Sigmoid colon (tissue), 6 donors: ENCODE measurements at regions not wholly inside any gene's neighbourhood (a gene's known extent, or its start where the extent isn't known, plus 50 kb on each side); places are given as distances from the start of the nearest gene placed in this dataset.

Source experiments
- DNase-seq: peaks from one replicate; pipeline ENCODE4 v3.0.0-alpha.2; 2019
- H3K27ac ChIP-seq, 4 donors: fragments of 200-600 bp; sonication (generic); one replicate each; pipeline ENCODE4 v1.5.1; 2016 to 2019; ENCODE audit warnings: mild to moderate bottlenecking in 1 of 4
- H3K27me3 ChIP-seq, 3 donors: fragments of 200-600 bp; sonication (generic); one replicate each; pipeline ENCODE4 v1.5.1; 2019; ENCODE audit warnings: mild to moderate bottlenecking in 1 of 3
- H3K36me3 ChIP-seq, 4 donors: fragments of 200-600 bp; sonication (generic); one replicate each; pipeline ENCODE4 v1.5.1; 2016 to 2019
- H3K4me1 ChIP-seq, 4 donors: fragments of 200-600 bp; sonication (generic); one replicate each; pipeline ENCODE4 v1.5.1; 2017 to 2019
- H3K4me3 ChIP-seq, 4 donors: fragments of 200-600 bp; sonication (generic); one replicate each; pipeline ENCODE4 v1.5.1; 2017 to 2019; ENCODE audit warnings: mild to moderate bottlenecking in 2 of 4, moderate library complexity in 1 of 4
- H3K9me3 ChIP-seq, 4 donors: fragments of 200-600 bp in 3 of 4; sonication (generic) in 3 of 4; one replicate each; pipeline versions ENCODE4 v1.5.1 to v1.6.1; 2013 to 2019
- CTCF ChIP-seq, 4 experiments: fragments of 450-650 bp in 3 of 4; fragments of 200-600 bp in 1 of 4; IDR thresholded peaks; one replicate each; pipeline ENCODE4 v1.5.1; 2016 to 2019; ENCODE audit warnings: antibody characterized with exemption in 4 of 4, mild to moderate bottlenecking in 3 of 4, moderate library complexity in 2 of 4
- EP300 ChIP-seq, 4 donors: sonication (generic); formaldehyde crosslinking; IDR thresholded peaks; one replicate each; pipeline ENCODE4 v1.6.1; 2017; ENCODE audit warnings: antibody characterized with exemption in 4 of 4
- POLR2A ChIP-seq, 2 donors: fragments of 450-650 bp; IDR thresholded peaks; one replicate each; pipeline ENCODE4 v1.6.1; 2016; ENCODE audit warnings: antibody characterized with exemption in 2 of 2, mild to moderate bottlenecking in 2 of 2, moderate library complexity in 2 of 2
- POLR2AphosphoS5 ChIP-seq, 4 donors: sonication (generic); formaldehyde crosslinking; IDR thresholded peaks; one replicate each; pipeline ENCODE4 v1.6.1; 2017; ENCODE audit warnings: antibody characterized with exemption in 4 of 4
- WGBS, 2 donors: extraction: QIAGEN DNeasy Blood & Tissue Kit; methylation state at CpG; one replicate each; pipeline ENCODE4 v1.1.7; 2013; 5-methylcytosine and 5-hydroxymethylcytosine counted together
- intact Hi-C: fragments of 100-400 bp; cut with DNase I; formaldehyde crosslinking; loops from one replicate; pipeline ENCODE4 v1.15.1; 2023
- donor health status: healthy with polysubstance abuse.
- donor health status: healthy.

- TF ChIP-seq POLR2A (IDR thresholded peaks at IDR 0.05), result no peak
- no peak for TF ChIP-seq POLR2AphosphoS5 (IDR thresholded peaks at IDR 0.05)
- no peak for TF ChIP-seq EP300 (IDR thresholded peaks at IDR 0.05)
- no peak for TF ChIP-seq CTCF (IDR thresholded peaks at IDR 0.05)
- 68 to 74% methylated on average over 3 of the region's 3 CpGs for WGBS, 2 donors
- Histone ChIP-seq H3K36me3 (no peaks in the 10 kb centered on the region), H3K9me3 (peaks cover 0 to 2% (median 0%) of the 10 kb centered on the region in 4 donors), H3K27me3 (no peaks in the 10 kb centered on the region), H3K4me3 (no peak overlapping the region), H3K27ac (no peak overlapping the region), H3K4me1 (no peaks in the 10 kb centered on the region)
- no peak for DNase-seq
- intact Hi-C loops, result no loop called here
Observed at GRCh38 chr5:92371171-92371888, 988.2 kb upstream of the ARRDC3 start.

GRCh38 chr5:92370032-92370431 is 986.9 kb upstream of the ARRDC3 start:
- WGBS, 2 donors, result 90 to 91% methylated on average over 3 of the region's 3 CpGs
- Histone ChIP-seq H3K36me3 (no peaks in the 10 kb centered on the region), H3K9me3 (peaks cover 0 to 2% (median 0%) of the 10 kb centered on the region in 4 donors), H3K27ac (no peak overlapping the region), H3K27me3 (no peaks in the 10 kb centered on the region), H3K4me1 (no peaks in the 10 kb centered on the region), H3K4me3 (no peak overlapping the region)
- DNase-seq, result no peak
- no peak for TF ChIP-seq CTCF (IDR thresholded peaks at IDR 0.05)
- TF ChIP-seq POLR2AphosphoS5 (IDR thresholded peaks at IDR 0.05), result no peak
- no peak for TF ChIP-seq EP300 (IDR thresholded peaks at IDR 0.05)
- TF ChIP-seq POLR2A (IDR thresholded peaks at IDR 0.05), result no peak
- intact Hi-C loops, result no loop called here

GRCh38 chr5:92369587-92369986 is 986.5 kb upstream of the ARRDC3 start:
- Histone ChIP-seq H3K9me3 (peaks cover 0 to 2% (median 0%) of the 10 kb centered on the region in 4 donors), H3K36me3 (no peaks in the 10 kb centered on the region), H3K4me1 (no peaks in the 10 kb centered on the region), H3K4me3 (no peak overlapping the region), H3K27ac (no peak overlapping the region), H3K27me3 (no peaks in the 10 kb centered on the region)
- DNase-seq, result no peak
- WGBS, 2 donors, result 91 to 94% methylated on average over 1 of the region's 1 CpG
- TF ChIP-seq POLR2A (IDR thresholded peaks at IDR 0.05) (no peak), CTCF (IDR thresholded peaks at IDR 0.05) (no peak), POLR2AphosphoS5 (IDR thresholded peaks at IDR 0.05) (no peak), EP300 (IDR thresholded peaks at IDR 0.05) (no peak)
- intact Hi-C loops, result no loop called here

- H3K27ac ChIP-seq, result no peak overlapping the region
- no peaks in the 10 kb centered on the region for H3K27me3 ChIP-seq
- intact Hi-C loops, result no loop called here
- no peak overlapping the region for H3K4me3 ChIP-seq
- 62 to 76% methylated on average over 3 of the region's 3 CpGs for WGBS, 2 donors
- no peak for DNase-seq
- no peaks in the 10 kb centered on the region for H3K36me3 ChIP-seq
- peaks cover 0 to 2% (median 0%) of the 10 kb centered on the region in 4 donors for H3K9me3 ChIP-seq
- TF ChIP-seq EP300 (IDR thresholded peaks at IDR 0.05), result no peak
- no peak for TF ChIP-seq POLR2AphosphoS5 (IDR thresholded peaks at IDR 0.05)
- TF ChIP-seq CTCF (IDR thresholded peaks at IDR 0.05), result no peak
- no peak for TF ChIP-seq POLR2A (IDR thresholded peaks at IDR 0.05)
- no peaks in the 10 kb centered on the region for H3K4me1 ChIP-seq
Observed at GRCh38 chr5:92364986-92365550, 982.0 kb upstream of the ARRDC3 start.
